ENCODE measurements at regions not wholly inside any gene's neighbourhood (a gene's known extent, or its start where the extent isn't known, plus 50 kb on each side); places are given as distances from the start of the nearest gene placed in this dataset.

DNA sequence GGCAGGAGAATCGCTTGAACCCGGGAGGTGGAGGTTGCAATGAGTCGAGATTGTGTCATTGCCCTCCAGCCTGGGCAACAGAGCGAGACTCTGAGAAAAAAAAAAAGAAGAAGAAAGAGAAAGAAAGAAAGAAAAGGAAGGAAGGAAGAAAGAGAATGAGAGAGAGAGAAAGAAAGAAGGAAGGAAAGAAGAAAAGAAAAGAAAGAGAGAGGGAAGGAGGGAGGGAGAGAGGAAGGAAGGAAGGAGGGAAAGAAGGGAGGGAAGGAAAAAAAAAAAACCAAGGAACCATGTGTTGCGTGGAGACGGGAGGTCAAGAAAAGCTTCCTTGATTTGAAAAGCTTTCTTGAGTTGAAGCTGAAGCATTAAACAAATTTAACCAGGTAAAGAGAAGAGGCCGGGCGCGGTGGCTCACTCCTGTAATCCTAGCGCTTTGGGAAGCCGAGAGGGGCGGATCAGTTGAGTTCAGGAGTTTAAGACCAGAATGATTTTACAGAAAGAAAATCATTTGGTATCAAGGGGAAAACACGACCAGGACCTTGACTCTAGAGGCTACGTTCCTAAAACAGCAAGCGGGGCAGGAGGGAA, 90.5 kb upstream of the PRSS16 start:
- ChIA-PET CTCF (interaction anchor here (0.6 to 1.6 kb wide), 11 partner anchors 8 to 639 kb away, joined by 3 to 33 read pairs (median 5); a partner anchor contains a TSS), RAD21 (ENCODE audit: unreplicated experiment) (interaction anchor here (0.9 to 5.3 kb wide), 7 partner anchors 9 to 392 kb away, joined by 3 to 37 read pairs (median 5); a partner anchor contains a TSS), POLR2A (interaction anchor here (0.7 to 3.4 kb wide), 4 partner anchors 10 to 33 kb away, joined by 4 to 27 read pairs (median 14); a partner anchor contains a TSS), SMC1A (ENCODE audit: uncharacterized antibody, unreplicated experiment) (interaction anchor here (1.2 to 3.8 kb wide), 6 partner anchors 10 to 31 kb away, joined by 3 to 29 read pairs (median 5); a partner anchor contains a TSS)
- BruUV-seq (replicated peaks) = no TSS peak
- no peak for FAIRE-seq
- Histone ChIP-seq H3K9me3 (replicated peaks; ENCODE audit: control insufficient read depth, insufficient read depth, low read length) (no peaks in the 10 kb centered on the region), H3K4me2 (ENCODE audit: control insufficient read depth, insufficient read depth) (peak overlapping the region; percentile 75), H3K27ac (ENCODE audit: control insufficient read depth, insufficient read depth) (peak overlapping the region; percentile 45), H3K36me3 (ENCODE audit: control insufficient read depth in 2 of 2, insufficient read depth in 2 of 2, low read length in 1 of 2) (no peaks in the 10 kb centered on the region), H3K4me3 (peak overlapping the region; percentile 70), H4K20me1 (ENCODE audit: control insufficient read depth, insufficient read depth) (no peaks in the 10 kb centered on the region), H2AFZ (ENCODE audit: control insufficient read depth, low read depth, low read length) (peak overlapping the region; percentile 92), H3K27me3 (replicated peaks in 1 of 2; ENCODE audit: control insufficient read depth in 2 of 2, insufficient read depth in 2 of 2, low read length in 1 of 2) (no peaks in the 10 kb centered on the region), H3K79me2 (ENCODE audit: control insufficient read depth, insufficient read depth, low read length) (no peaks in the 10 kb centered on the region), H3K4me1 (ENCODE audit: control insufficient read depth, insufficient read depth, low read length) (peaks cover 8% of the 10 kb centered on the region), H3K9ac (ENCODE audit: control insufficient read depth, insufficient read depth, low read length) (peak overlapping the region; percentile 66)
- no peak for DNase-seq (ENCODE audit: low read depth, low spot score)
- WGBS (ENCODE audit: insufficient coverage, insufficient replicate concordance, low lambda C conversion rate, missing lambda C conversion rate) = 20% methylated on average over 12 of the region's 15 CpGs
- ATAC-seq = no peak
- in situ Hi-C loops (cut with MboI) (loop anchor here (10.0 to 25.0 kb wide), 2 partner anchors 648 to 1205 kb away; a partner anchor contains a TSS), intact Hi-C loops (cut with micrococcal nuclease; ENCODE audit: unreplicated experiment) (loop anchor here (2.0 to 5.0 kb wide), 2 partner anchors 30 to 550 kb away; no protein-coding TSS in a partner anchor)
- TF ChIP-seq, protein P1, sequence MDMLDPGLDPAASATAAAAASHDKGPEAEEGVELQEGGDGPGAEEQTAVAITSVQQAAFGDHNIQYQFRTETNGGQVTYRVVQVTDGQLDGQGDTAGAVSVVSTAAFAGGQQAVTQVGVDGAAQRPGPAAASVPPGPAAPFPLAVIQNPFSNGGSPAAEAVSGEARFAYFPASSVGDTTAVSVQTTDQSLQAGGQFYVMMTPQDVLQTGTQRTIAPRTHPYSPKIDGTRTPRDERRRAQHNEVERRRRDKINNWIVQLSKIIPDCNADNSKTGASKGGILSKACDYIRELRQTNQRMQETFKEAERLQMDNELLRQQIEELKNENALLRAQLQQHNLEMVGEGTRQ (IDR thresholded peaks at IDR 0.05; ENCODE audit: borderline replicate concordance, low read depth, low read length) = no peak
- TF ChIP-seq RAD21 (IDR thresholded peaks at IDR 0.05; ENCODE audit: insufficient read depth, low read depth, low read length) (no peak), ZNF274 (IDR thresholded peaks at IDR 0.05; ENCODE audit: insufficient read depth, insufficient read length) (no peak), SREBF2 (IDR thresholded peaks at IDR 0.05; ENCODE audit: low read length) (no peak), NFYA (IDR thresholded peaks at IDR 0.05; ENCODE audit: borderline replicate concordance, low read depth, low read length) (no peak), DPF2 (IDR thresholded peaks at IDR 0.05) (no peak), POLR2A (IDR thresholded peaks at IDR 0.05; ENCODE audit: low read depth, low read length) (no peak), CHD1 (IDR thresholded peaks at IDR 0.05; ENCODE audit: low read depth, low read length) (no peak), ZNF24 (IDR thresholded peaks at IDR 0.05) (no peak), FOXK2 (IDR thresholded peaks at IDR 0.05) (no peak), NBN (IDR thresholded peaks at IDR 0.05) (0 out of 2 replicates have a peak, but pooled peaks have one; percentile 35), FOXM1 (IDR thresholded peaks at IDR 0.05; ENCODE audit: low read depth, low read length) (no peak), FOS (IDR thresholded peaks at IDR 0.05; ENCODE audit: borderline replicate concordance, extremely low read depth, insufficient read length) (no peak), SUZ12 (IDR thresholded peaks at IDR 0.05; ENCODE audit: unreplicated experiment) (no peak), NFXL1 (IDR thresholded peaks at IDR 0.05; ENCODE audit: borderline replicate concordance) (no peak), RELA (IDR thresholded peaks at IDR 0.05; ENCODE audit: borderline replicate concordance, partially characterized antibody) (no peak), RFX5 (IDR thresholded peaks at IDR 0.05; ENCODE audit: low read depth, low read length) (no peak), HDGF (IDR thresholded peaks at IDR 0.05) (0 out of 2 replicates have a peak, but pooled peaks have one; percentile 39)
- TF ChIP-seq, protein P2, sequence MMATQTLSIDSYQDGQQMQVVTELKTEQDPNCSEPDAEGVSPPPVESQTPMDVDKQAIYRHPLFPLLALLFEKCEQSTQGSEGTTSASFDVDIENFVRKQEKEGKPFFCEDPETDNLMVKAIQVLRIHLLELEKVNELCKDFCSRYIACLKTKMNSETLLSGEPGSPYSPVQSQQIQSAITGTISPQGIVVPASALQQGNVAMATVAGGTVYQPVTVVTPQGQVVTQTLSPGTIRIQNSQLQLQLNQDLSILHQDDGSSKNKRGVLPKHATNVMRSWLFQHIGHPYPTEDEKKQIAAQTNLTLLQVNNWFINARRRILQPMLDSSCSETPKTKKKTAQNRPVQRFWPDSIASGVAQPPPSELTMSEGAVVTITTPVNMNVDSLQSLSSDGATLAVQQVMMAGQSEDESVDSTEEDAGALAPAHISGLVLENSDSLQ (IDR thresholded peaks at IDR 0.05) = no peak
- TF ChIP-seq, protein P3, sequence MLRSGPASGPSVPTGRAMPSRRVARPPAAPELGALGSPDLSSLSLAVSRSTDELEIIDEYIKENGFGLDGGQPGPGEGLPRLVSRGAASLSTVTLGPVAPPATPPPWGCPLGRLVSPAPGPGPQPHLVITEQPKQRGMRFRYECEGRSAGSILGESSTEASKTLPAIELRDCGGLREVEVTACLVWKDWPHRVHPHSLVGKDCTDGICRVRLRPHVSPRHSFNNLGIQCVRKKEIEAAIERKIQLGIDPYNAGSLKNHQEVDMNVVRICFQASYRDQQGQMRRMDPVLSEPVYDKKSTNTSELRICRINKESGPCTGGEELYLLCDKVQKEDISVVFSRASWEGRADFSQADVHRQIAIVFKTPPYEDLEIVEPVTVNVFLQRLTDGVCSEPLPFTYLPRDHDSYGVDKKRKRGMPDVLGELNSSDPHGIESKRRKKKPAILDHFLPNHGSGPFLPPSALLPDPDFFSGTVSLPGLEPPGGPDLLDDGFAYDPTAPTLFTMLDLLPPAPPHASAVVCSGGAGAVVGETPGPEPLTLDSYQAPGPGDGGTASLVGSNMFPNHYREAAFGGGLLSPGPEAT (IDR thresholded peaks at IDR 0.05; ENCODE audit: low read depth) = peak; percentile 15; the same call in 1 of the 2 replicates
- TF ChIP-seq, protein P4, sequence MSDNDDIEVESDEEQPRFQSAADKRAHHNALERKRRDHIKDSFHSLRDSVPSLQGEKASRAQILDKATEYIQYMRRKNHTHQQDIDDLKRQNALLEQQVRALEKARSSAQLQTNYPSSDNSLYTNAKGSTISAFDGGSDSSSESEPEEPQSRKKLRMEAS (IDR thresholded peaks at IDR 0.05; ENCODE audit: low read depth, low read length) = no peak
- TF ChIP-seq, protein P5, sequence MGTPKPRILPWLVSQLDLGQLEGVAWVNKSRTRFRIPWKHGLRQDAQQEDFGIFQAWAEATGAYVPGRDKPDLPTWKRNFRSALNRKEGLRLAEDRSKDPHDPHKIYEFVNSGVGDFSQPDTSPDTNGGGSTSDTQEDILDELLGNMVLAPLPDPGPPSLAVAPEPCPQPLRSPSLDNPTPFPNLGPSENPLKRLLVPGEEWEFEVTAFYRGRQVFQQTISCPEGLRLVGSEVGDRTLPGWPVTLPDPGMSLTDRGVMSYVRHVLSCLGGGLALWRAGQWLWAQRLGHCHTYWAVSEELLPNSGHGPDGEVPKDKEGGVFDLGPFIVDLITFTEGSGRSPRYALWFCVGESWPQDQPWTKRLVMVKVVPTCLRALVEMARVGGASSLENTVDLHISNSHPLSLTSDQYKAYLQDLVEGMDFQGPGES (IDR thresholded peaks at IDR 0.05) = no peak
